Loucy (cell line): ENCODE measurements at regions not wholly inside any gene's neighbourhood (a gene's known extent, or its start where the extent isn't known, plus 50 kb on each side); places are given as distances from the start of the nearest gene placed in this dataset.

Experiments
- H2AFZ ChIP-seq: fragments of 200-600 bp; sonication (generic); 2 replicates; pipeline ENCODE4 v1.6.0; 2016; ENCODE audit warnings: antibody characterized with exemption, mild to moderate bottlenecking, low read length, moderate library complexity
- H3F3A ChIP-seq: fragments of 200-600 bp; 2 replicates; pipeline ENCODE4 v1.6.0; 2016; ENCODE audit warnings: antibody characterized with exemption, low read depth, mild to moderate bottlenecking
- H3K27me3 ChIP-seq: fragments of 200-600 bp; sonication (generic); 2 replicates; pipeline ENCODE4 v1.6.1; 2014; ENCODE audit warnings: low read length, mild to moderate bottlenecking; ENCODE audit not compliant: insufficient read depth, poor library complexity, severe bottlenecking
- H3K36me3 ChIP-seq: fragments of 200-600 bp; sonication (generic); 2 replicates; pipeline ENCODE4 v1.6.1; 2016; ENCODE audit warnings: low read length; ENCODE audit not compliant: insufficient read depth
- H3K4me1 ChIP-seq: fragments of 200-600 bp; sonication (generic); 2 replicates; pipeline ENCODE4 v1.5.1; 2014; ENCODE audit warnings: low read length, mild to moderate bottlenecking; ENCODE audit not compliant: insufficient read depth, poor library complexity, severe bottlenecking
- H3K4me2 ChIP-seq: fragments of 200-600 bp; sonication (generic); 2 replicates; pipeline ENCODE4 v1.6.0; 2014; ENCODE audit warnings: antibody characterized with exemption, low read length, low read depth, mild to moderate bottlenecking; ENCODE audit not compliant: poor library complexity, severe bottlenecking
- H3K4me3 ChIP-seq: fragments of 200-600 bp; sonication (generic); 2 replicates; pipeline ENCODE4 v1.5.1; 2014; ENCODE audit warnings: low read length, mild to moderate bottlenecking, mixed read lengths; ENCODE audit not compliant: poor library complexity, severe bottlenecking
- H3K79me2 ChIP-seq: fragments of 200-600 bp; sonication (generic); 2 replicates; pipeline ENCODE4 v1.6.1; 2014; ENCODE audit warnings: low read length; ENCODE audit not compliant: insufficient read depth
- H3K9ac ChIP-seq: fragments of 200-600 bp; sonication (generic); 2 replicates; pipeline ENCODE4 v1.6.0; 2014; ENCODE audit warnings: mild to moderate bottlenecking, low read depth, low read length, moderate library complexity; ENCODE audit not compliant: poor library complexity, severe bottlenecking
- H3K9me2 ChIP-seq: fragments of 200-600 bp; sonication (generic); replicated peaks from 2 replicates; pipeline ENCODE4 v1.6.1; 2016; ENCODE audit warnings: low read depth, low read length, mixed read lengths
- H3K9me3 ChIP-seq: fragments of 200-600 bp; sonication (generic); 2 replicates; pipeline ENCODE4 v1.6.1; 2014; ENCODE audit warnings: mild to moderate bottlenecking, antibody characterized with exemption, low read length, low read depth; ENCODE audit not compliant: insufficient read depth
- H4K20me1 ChIP-seq: fragments of 200-600 bp; sonication (generic); 2 replicates; pipeline ENCODE4 v1.6.0; 2014; ENCODE audit warnings: antibody characterized with exemption, low read length, mild to moderate bottlenecking; ENCODE audit not compliant: insufficient read depth, poor library complexity, severe bottlenecking
- EZH2phosphoT487 ChIP-seq: fragments of 200-600 bp; IDR thresholded peaks from 2 replicates; pipeline ENCODE4 v1.6.1; 2018; ENCODE audit warnings: antibody characterized with exemption, mild to moderate bottlenecking, moderate library complexity, borderline replicate concordance
- TF ChIP-seq, protein P1 (sequence below): fragments of 200-600 bp; sonication (generic); conservative IDR thresholded peaks from 2 replicates; pipeline ENCODE4 v1.5.1; 2014; ENCODE audit warnings: mild to moderate bottlenecking, antibody characterized with exemption, low read length

DNA sequence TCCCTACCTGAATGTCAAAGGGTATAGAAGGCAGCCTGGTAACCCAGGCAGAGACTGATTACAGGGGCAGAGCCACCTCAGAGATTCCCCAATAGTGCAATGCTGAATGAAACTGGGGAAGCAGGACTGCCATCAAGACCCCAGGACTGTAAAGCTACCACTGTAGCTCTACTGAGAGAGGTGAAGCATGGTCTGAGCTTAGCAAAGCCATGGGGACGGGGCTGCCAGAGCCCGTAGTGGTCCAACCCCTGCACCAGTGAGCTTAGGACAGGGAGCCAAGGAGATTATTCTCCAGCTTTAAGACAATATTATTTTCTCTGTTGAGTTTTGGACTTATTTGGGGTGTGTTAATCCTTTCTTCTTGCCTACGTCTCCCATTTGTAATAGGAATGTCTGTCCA is 679.3 kb upstream of the GRAMD2B start:
- Histone ChIP-seq H3K4me2 (no peak overlapping the region), H3K27me3 (no peaks in the 10 kb centered on the region), H3K36me3 (no peaks in the 10 kb centered on the region), H3K9me3 (no peaks in the 10 kb centered on the region), H3K4me3 (no peak overlapping the region), H3K4me1 (no peaks in the 10 kb centered on the region), H2AFZ (no peak overlapping the region), H4K20me1 (no peaks in the 10 kb centered on the region), H3K9me2 (no peaks in the 10 kb centered on the region), H3F3A (no peaks in the 10 kb centered on the region), H3K9ac (no peak overlapping the region), H3K79me2 (no peaks in the 10 kb centered on the region)
- TF ChIP-seq, protein P1, sequence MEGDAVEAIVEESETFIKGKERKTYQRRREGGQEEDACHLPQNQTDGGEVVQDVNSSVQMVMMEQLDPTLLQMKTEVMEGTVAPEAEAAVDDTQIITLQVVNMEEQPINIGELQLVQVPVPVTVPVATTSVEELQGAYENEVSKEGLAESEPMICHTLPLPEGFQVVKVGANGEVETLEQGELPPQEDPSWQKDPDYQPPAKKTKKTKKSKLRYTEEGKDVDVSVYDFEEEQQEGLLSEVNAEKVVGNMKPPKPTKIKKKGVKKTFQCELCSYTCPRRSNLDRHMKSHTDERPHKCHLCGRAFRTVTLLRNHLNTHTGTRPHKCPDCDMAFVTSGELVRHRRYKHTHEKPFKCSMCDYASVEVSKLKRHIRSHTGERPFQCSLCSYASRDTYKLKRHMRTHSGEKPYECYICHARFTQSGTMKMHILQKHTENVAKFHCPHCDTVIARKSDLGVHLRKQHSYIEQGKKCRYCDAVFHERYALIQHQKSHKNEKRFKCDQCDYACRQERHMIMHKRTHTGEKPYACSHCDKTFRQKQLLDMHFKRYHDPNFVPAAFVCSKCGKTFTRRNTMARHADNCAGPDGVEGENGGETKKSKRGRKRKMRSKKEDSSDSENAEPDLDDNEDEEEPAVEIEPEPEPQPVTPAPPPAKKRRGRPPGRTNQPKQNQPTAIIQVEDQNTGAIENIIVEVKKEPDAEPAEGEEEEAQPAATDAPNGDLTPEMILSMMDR: no peak
- TF ChIP-seq EZH2phosphoT487: no peak

DNA sequence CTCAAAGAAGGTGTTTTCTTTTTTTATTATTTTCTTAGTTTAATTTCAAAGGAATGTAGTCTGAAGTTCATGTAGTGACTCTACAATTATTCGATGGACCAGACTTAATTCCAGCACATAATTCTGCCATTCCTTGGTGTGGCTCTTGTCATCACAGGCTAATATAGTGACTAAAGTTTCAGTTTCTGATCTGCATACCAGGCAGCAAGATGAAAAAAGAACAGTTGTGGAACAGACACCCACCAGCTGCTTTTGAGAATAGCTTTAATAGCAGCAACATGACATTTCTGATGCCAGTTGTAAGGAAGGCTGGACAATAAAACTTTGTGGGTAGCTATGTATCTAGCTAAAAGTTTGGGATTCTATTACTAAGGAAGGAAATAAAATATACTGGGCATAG is 676.3 kb upstream of the GRAMD2B start:
- H4K20me1 ChIP-seq: no peaks in the 10 kb centered on the region
- no peaks in the 10 kb centered on the region for H3F3A ChIP-seq
- no peak overlapping the region for H3K4me2 ChIP-seq
- H3K9me2 ChIP-seq: no peaks in the 10 kb centered on the region
- H3K27me3 ChIP-seq: no peaks in the 10 kb centered on the region
- no peak overlapping the region for H3K9ac ChIP-seq
- H3K4me3 ChIP-seq: no peak overlapping the region
- H3K79me2 ChIP-seq: no peaks in the 10 kb centered on the region
- H3K4me1 ChIP-seq: no peaks in the 10 kb centered on the region
- no peak overlapping the region for H2AFZ ChIP-seq
- no peaks in the 10 kb centered on the region for H3K36me3 ChIP-seq
- no peaks in the 10 kb centered on the region for H3K9me3 ChIP-seq
- TF ChIP-seq EZH2phosphoT487: no peak
- TF ChIP-seq, protein P1: no peak

DNA sequence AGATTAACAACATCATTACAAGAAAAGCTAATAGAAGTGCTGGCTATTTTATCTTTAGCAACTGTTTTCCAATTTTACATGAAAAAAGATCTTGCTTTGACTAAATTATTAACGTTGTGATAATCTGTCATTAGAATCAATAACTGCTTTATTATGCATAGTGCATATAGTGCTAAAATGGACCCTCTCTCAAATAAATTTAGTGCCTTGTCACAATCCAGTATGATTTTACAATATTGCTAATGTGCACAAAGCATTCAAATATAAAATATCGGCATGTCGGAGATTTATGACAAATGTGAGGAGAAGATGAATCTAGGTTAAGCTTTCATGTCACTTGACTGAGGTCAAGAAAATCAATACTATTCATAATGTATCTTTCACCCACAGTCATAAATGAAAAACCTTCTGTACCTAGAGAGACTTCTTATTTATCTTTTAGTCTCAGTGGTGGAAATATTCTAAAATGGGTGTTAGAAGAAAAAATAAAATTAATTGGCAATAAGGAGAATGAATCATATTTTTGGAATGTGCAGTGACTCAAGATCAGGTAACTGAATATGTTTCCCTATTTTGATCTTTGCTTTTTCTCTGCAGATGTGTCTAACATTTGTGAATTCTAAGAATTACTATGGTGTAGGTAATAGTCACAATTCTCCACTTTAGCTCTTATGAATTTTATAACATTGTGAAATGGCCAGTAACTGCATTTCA is 672.9 kb upstream of the GRAMD2B start:
- Histone ChIP-seq H4K20me1 (no peaks in the 10 kb centered on the region), H3F3A (no peaks in the 10 kb centered on the region), H2AFZ (no peak overlapping the region), H3K79me2 (no peaks in the 10 kb centered on the region), H3K4me1 (no peaks in the 10 kb centered on the region), H3K9me2 (no peaks in the 10 kb centered on the region), H3K36me3 (no peaks in the 10 kb centered on the region), H3K9ac (no peak overlapping the region), H3K4me2 (no peak overlapping the region), H3K4me3 (no peak overlapping the region), H3K27me3 (no peaks in the 10 kb centered on the region), H3K9me3 (no peaks in the 10 kb centered on the region)
- no peak for TF ChIP-seq EZH2phosphoT487
- TF ChIP-seq, protein P1: no peak
